ENCODE measurements at regions not wholly inside any gene's neighbourhood (a gene's known extent, or its start where the extent isn't known, plus 50 kb on each side); places are given as distances from the start of the nearest gene placed in this dataset.

DNA sequence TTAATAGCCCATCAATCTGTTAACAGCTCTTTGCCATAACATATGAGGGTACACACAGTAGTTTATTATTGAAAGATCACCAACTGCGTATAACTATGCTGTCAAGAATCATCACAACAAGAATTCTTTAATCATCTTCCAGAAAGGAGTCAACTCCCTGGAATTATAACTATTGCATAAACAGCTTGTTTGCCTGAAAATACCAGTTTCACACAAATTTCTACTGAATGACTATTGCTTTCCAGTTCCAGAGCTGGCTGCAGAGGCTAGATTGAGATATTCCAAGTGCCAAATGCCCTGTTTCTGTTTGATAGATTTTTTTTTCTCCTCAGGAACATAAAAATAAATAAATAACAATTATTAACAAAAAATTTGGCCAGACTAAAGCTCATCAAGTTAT is 444.7 kb downstream of the TLE1 start:
- no peak for DNase-seq

DNA sequence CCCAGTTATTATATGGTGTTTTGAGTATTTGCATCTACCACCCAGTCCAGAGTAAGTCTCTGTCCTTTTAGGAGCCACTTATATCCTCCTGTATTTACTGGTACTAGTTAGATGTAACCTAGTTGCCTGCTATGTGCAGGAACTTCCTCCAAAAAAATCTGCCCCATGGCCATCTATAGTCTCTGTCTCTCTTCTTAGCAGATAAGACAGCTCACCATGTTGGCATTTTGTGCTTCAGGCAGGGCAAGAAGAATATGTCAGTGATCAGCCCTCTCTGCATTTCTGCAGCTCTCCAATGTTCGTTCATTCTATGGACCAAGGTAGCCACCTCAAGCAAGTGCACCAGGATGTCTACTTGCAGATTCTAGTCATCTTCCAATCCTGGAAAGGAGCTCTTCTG is 446.5 kb downstream of the TLE1 start:
- no peak for DNase-seq

DNA sequence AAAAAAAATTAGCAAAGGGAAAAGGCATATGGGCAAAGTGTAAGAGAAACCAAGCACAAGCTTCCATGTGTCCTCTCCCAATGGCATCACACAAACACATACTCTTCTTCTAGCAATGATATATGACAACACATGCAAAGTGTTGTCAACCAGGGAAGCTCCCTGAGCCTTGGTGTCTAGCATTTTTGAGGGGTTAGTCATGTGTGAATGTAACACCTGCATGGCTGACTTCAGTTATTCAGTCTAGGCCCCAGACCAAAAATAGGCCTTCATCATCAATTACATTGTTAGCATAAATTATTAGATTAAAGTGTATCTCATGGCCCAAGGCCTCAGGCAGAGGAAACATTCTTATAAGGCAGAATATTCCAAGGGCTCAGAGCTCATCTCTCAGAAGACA is 450.0 kb downstream of the TLE1 start:
- no peak for DNase-seq

DNA sequence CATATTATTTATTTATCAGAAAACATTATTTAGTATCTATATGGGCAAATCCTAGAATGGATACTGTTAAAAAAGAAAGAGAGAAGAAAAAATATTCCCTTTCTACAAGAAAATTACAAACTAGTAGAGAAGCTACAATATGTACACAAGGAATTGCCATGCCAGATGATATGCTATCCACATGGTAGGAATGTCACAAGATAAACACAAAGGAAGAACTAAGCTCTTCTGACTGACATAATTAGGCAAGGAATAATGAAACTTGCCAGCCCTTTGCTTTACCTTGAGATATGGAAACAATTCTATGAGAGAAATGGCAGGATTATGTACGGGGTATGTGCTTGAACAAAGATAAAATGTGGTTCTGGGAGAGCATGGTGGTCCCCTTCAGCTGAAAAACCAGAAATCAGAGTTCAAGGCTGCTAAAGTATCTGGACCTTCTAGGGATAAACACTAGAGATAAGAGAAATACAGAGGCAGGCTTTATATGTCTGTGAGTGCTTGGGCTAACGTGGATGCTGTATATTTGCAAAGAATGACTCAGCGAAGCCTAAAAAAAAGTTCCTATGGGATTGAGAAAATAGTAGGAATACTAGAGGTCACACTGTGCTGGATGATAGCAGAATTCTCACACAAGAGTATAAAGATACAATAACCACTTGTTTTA is 451.6 kb downstream of the TLE1 start:
- DNase-seq, result no peak

DNA sequence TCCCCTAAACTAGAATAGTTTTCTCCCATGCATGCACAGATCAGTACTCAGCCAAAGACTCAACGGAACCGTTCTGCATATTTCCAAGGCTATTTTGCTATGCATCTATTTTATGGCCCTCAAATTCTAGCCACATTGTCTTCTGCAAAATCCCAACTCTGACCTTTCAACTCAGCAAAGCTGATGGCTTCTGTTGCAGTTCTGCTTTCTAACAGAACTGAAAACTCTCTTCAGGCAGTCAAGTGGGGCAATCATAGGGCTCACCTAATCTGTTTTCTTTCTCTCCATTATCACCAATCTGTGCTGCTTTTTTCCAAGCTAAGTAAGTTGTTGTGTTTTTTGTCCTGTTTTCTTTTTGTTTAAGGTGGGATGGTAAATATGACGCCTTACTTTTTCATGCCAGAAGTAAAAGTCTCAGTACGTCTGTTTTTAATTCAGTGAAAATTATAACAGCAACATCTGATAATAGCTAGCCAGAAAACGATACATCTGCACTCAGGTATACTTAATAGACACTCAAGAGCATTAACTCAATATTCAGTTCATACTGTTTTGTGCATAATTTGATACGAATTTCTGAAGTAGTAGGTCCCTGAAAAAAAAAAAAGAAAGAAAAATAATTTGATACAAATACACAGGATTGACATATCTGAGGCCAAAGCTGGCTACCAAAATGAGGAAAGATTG is 454.3 kb downstream of the TLE1 start:
- no peak for DNase-seq

DNA sequence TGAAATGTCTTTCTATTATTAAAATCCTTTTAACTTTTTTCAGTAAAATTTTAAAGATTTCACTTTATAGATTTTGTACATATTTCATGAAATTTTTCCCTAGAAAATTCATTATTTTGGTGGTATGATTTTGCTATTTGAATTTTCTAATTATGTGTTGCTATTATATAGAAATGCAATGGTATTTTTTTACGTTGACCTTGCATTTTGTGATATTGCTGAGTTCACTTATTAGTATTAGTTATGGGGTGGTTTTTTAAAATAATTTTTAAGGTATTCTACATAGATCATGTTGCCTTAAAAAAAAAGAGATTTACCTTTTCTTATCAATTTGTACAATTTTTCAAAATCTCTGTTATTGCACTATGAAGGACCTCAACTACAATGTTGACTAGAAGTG is 458.3 kb downstream of the TLE1 start:
- DNase-seq, result no peak

DNA sequence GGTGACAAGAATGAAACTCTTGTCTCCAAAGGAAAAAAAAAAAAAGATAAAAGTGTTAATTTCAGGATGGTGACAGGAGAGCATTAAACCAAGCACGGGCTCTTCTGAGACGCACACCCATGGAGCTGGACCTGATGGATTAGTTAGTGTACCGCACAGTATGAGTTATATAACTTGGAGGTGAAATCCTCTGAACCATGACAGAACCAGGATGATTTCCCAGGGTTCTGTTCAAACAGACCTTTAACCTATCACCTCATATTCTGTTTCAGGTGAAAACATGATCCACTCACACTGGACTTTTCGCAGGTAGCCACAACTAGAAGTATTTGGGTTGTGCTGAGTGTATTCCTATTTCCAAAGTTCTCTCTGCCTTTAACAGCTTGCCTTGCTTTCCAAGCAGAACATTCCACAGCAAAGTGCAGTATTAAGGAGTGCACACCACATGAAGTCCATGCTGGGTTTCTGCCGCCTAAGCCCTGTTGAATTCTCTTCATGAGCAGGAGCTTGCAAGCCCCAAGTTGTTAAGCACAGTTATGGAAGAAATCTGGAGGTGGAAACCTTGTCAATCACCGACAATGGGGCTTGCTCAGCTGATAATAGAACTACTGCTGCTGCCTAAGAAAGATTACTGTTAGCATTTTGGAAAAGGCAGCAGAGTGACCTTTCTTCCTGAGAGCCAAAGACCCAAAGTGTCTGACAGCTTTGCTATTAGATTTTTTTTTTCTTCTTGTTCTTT is 461.7 kb downstream of the TLE1 start:
- no peak for DNase-seq

DNA sequence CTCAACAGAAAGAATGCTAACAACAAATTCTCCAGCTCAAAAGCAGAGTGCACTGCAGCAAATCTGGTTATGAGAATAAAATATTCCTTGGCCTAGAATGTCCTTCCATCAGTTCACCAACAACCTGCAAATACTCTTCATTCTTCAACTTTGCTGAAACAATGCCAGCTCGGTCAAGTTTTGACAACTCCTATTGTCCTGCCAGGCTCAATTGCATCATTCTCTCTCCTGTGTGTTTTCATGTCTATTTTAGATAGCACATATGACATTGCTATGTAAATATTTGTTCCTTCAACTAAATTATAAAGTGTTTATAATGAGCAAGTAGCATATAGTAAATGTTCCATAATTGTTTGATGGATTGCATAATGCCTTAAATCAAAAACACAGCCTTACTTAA is 463.8 kb downstream of the TLE1 start:
- no peak for DNase-seq

DNA sequence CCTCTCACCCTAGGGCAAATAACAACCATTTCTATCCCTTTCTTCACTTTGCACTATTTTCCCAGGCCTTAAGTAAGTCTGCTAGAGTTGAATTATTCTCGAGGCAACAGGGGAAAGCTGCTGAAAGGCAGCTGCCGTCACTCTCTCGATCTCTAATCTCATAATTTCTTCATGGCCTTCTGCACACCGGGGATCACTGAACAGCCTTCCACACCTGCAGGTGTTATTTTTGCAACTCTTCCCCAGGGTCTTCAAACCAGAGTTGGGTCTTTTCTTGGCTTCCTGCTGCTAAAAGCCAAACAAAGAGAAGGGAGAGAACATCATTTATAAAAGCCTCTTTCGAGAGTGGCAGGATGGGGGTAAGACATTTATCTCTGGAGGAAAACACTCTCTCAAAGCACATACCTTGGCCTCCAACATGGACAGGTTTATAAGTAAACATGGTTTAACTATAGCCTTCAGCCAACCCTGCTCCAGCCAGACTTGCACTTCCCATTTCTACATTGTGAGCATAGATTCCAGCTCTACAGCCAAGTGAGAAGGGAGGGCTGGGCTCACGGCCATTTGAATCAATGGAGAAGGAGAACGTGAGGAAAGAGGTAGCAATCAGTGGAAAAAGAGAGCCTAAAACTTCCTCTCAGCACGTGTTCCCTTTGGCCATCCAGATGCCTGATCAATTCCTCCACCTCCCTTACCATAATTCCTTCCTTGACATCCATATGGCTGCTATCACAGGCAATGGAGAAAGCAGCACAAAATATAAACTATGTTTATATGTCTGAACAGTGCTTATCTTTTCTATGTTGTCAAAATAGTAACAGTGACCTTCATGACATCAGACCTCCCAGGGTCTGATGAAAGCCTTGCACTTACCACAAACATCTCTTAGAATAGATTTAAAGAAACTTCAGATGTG is 464.9 kb downstream of the TLE1 start:
- no peak for DNase-seq

DNA sequence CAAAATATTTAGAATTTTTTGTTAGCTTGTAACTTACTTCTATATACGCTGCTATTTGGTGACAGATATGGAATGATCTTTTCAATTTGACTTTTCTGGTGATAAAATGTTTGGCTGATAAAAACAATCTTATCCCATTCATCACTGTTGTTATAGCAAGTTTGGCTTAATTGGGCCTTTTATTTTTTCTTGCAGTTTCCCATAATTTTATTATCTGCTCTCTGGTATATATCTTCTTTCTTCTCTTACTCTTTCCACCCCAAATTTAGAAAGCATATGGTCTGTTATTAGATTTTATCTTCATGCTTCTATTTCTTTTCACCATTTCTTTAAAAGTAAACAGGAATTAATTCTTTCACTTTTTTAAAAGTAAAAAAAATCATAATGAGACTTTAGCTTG is 474.4 kb downstream of the TLE1 start:
- no peak for DNase-seq

DNA sequence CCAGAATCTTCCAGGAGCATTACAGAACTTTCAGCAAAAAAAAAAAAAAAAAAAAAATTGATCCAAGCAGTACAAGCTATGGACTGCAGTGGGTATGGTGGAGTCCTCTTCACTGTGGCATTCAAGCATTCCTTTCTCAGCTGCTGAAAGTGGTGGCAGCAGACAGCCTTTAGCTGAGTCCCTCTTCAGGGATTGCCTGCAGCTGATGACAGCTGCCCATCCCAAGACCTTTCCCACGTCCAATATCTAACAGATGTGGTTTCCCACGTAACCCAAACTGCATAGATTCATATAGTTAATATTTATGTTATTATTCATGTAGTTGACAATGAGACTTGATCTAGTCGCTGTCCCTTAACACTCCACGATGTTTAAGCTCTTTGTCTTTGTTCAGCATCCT is 475.9 kb downstream of the TLE1 start:
- no peak for DNase-seq

DNA sequence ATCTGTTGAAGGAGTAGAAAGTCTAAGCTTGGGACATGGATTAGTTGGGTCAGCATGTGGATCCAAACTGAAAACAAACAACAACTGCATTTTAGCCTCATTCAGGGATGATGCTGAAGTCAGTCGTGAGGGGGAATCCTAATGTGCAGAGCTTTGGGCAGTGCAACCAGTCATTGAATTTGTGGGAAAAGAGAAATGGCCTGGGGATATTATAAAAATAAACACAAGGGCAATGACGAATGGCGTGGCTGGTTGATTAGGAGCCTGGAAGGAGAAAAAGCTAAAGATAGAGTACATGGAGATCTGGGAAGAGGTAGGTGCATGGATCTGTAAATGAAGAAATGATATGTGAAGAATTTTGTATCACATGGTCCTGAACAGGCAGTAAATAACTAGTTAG is 477.6 kb downstream of the TLE1 start:
- no peak for DNase-seq

DNA sequence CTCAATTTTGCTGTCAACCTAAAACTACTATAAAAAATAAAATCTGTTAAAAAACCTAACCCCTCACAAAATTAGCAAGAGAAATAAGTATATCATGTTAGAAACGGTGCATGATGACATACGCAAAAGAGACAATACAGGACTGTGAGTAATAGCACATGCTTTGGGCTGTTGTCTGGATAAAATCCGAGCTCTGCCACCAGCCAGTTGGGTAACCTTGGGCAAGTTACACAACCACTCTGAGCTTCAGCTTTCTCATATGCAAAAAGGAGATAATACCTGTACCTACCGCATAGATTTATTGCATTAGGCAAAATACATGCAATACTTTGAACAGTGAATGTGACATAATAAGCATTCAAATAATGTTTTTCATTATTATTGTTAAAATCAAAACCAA is 481.7 kb downstream of the TLE1 start:
- DNase-seq, result no peak

DNA sequence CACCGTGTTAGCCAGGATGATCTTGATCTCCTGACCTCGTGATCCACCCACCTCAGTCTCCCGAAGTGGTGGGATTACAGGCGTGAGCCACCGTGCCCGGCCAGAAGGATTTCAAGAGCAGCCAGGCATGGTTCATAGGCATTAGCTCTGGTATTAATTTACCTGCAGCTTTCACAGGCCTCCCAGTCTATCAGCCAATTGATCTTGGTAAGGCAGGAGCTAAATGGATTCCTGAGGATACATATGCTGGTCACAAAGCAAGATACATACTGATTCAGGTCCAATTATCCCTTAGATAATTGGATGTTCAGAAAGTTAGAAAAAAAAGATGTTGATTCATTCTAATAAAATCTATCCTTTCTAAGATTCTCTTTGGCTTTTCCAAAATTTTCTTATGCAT is 487.1 kb downstream of the TLE1 start:
- no peak for DNase-seq

DNA sequence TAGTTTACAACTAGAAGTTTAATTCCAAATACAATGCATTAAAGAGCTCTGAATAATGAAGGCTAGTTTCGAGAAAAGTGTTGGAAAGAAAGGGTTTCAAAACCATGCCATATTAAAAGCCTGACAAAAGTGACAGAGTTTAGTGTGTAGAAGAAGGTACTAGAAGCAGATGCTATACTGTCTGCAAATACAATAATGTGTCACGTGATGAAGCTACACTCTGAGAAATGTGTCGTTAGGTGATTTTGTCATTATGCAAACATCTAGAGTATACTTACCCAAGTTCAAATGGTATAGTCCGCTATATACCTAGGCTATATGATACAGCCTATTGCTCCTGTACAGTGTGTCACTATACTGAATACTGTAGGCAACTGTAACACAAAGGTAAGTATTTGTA is 494.1 kb downstream of the TLE1 start:
- no peak for DNase-seq

DNA sequence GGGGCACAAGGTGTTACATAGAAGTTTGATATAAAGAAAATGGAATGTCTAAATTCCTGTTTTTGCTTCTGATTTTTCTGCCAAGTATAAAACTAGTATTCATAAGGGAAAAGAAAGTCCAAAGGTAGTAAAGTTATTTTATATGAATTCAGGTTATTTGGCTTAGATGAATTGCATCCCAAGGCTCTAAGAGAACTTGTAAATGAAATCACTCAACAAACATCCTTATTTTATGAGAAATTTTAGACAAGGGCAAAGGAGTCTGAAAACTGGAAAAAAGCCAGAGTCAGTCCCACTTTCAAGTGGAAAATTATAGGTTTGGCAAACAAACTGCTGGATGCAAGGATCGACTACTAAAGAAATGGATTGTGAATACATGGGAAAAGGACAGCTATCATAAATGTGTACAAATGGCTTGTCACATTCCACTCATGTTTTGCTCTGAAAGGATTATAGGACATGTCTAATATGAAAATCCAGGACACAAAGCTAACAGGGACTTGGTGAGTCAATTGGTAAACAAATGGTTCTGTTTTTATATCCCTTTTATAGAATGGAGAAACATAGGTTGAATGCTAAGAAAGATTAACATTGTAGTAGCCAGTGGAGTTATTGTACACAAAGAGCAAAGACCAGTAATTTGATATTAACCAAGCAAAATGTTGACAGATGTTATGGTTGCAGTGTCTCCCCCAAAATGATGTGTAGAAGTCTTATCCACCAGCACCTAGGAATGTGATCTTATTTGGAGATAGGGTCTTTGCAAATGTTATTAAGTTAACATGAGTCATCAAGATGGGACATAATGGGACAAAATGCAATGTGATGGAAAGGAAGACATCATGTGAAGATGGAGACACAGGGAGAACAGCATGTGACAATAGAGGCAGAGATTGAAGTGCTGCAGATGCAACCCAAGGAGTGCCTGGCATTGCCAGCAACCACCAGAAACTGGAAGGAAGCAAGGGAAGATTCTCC is 495.7 kb downstream of the TLE1 start:
- no peak for DNase-seq

DNA sequence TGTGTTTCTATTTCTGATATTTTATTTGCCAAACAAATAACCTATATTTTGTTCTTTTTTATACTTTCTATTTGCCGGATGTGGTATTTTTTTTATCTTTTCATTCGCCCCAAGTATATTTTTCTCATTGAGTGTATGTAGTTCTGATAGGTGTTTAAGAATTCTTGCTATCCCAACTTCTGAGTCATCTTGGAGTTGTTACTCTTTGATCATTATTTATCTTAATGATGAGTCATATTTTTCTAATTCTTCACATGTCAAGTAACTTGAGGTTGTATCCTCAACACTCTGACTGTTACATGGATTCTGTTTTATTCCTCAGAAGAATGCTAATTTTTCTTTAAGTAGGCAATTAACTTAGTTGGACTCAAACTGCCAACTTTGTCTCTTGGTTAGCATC is 498.1 kb downstream of the TLE1 start:
- DNase-seq, result no peak

DNA sequence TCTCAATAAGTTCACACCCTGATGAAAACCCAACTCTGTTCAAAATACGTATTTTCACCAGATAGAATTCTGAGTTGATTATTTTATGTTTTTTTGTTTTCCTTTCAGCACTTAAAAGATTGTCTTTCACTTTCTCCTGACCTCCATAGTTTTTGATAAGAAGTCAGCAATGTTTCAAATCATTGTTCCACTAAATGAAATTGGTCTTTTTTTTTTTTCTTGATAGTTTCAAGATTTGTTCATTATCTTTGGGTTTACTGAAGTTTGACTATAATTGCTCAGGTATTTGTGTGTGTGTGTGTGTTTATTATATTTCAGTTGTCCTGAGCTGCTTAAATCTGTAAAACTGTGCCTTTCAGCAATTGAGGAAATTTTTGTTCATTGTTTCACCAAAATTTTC is 498.7 kb downstream of the TLE1 start:
- DNase-seq, result no peak

DNA sequence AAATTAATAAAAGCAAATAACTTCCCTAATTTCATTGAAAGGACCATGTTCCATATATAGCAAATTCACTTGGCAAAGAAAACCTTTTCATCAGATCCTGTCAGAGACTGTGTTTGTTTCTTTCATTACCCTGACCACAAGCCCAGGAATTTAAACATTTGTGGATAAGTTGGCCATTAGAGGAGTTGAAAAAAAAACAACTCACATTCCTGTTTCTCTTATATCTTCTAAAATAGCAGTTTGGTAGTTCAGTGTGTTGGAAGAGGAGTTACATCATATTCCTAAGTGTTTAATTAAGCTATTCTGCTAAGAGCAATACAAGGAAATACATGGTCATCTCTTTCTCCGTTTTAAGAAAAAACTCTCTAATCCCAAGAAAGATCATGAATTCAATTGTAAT is 505.6 kb downstream of the TLE1 start:
- no peak for DNase-seq

DNA sequence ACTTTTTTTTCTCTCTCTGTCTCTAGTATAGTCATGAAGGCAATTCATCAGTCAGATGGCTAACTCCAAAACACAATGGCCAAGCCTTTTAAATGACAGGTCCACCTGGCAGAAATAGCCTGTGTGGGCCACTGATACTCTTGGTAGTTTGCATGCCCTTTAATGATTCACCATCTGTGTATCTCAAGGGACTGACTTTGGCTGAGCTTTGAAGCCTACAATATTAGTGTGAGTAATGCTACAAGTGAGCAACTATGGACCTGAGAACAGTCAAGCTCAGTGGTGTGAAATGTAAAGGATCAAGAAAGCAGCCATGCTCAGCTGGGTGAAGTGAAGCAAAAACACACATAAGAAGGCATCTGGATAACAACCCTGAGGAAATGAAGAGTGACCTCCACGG is 506.9 kb downstream of the TLE1 start:
- peak; percentile 55 for DNase-seq

DNA sequence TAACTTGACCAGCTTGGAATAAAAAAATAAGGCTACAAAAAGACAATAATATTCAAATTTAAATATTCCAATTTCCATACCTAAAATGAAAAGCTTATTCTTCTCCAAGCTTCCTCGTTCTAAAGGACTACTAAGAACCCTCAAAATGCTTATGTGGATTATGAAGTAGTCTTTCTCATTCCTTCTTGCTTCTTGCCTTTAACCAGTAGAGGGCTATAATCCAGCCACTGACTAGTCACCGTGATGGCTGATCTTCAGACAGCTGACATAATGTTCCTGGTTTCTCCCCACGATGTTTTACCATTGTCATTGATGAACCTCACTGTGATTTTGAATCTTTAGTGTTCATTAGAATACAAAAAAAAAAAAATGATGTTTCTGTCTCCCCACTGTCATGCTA is 515.3 kb downstream of the TLE1 start:
- DNase-seq, result no peak

DNA sequence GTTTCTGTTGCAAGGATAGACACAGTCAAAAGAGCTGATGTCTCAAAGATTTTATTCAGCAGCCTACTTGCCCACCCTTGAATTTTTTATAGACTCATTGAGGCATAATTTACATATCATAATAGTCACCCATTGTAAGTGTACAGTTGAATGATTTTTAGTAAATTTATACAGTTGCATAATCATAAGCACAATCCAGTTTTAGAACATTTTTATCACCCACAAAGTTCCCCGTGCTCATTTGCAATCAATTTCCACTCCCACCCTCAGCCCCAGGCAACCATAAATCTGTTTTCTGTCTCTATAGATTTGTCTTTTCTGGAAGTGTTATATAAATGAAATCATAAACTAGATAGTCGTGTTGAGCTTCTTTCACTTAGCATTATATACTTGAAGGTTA is 517.7 kb downstream of the TLE1 start:
- no peak for DNase-seq
